Upper lobe of left lung (tissue), 4 donors: ENCODE measurements at regions not wholly inside any gene's neighbourhood (a gene's known extent, or its start where the extent isn't known, plus 50 kb on each side); places are given as distances from the start of the nearest gene placed in this dataset.

Experiments used
- CTCF ChIP-seq, 6 experiments: fragments of 450-650 bp in 4 of 6; fragments of 200-600 bp in 2 of 6; sonication (generic) in 2 of 6; IDR thresholded peaks; one replicate each; pipeline ENCODE4 v1.5.1; 2016 to 2019; ENCODE audit warnings: antibody characterized with exemption in 6 of 6
- EP300 ChIP-seq, 4 donors: sonication (generic); formaldehyde crosslinking; IDR thresholded peaks; one replicate each; pipeline ENCODE4 v1.5.1; 2017; ENCODE audit warnings: antibody characterized with exemption in 4 of 4, control low read depth in 2 of 4

DNA sequence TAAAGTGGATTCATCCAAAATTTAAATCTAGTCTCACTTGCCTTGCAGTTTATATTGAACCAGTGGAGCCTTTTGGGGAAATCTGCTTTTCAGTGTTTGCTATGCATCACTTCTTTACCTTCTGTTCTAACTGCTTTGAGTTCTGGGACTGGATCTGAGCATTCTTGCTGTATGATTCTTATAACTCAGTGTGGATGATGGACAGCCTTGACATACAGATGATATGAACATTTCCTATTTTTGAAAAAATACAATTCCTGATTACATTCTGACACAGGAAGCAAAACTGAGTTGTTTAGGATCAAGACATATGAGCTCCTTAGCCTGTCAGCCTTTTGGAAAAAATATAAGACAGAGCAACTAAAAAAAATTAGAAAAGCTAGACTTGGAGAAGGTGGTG, 115.2 kb downstream of the DISP1 start:
- no peak for TF ChIP-seq CTCF (IDR thresholded peaks at IDR 0.05)
- no peak for TF ChIP-seq EP300 (IDR thresholded peaks at IDR 0.05)
